Neutrophil (primary cell): ENCODE measurements at regions not wholly inside any gene's neighbourhood (a gene's known extent, or its start where the extent isn't known, plus 50 kb on each side); places are given as distances from the start of the nearest gene placed in this dataset.

ENCODE experiments used
- H3K27ac ChIP-seq: fragments of 200-600 bp; sonication (generic); 2 replicates; pipeline ENCODE4 v1.5.1; 2016; ENCODE audit warnings: mild to moderate bottlenecking, moderate library complexity
- H3K27me3 ChIP-seq: fragments of 200-600 bp; sonication (generic); 2 replicates; pipeline ENCODE4 v1.6.0; 2016; ENCODE audit warnings: mild to moderate bottlenecking
- H3K36me3 ChIP-seq: fragments of 200-600 bp; sonication (generic); 2 replicates; pipeline ENCODE4 v1.5.1; 2017
- H3K4me1 ChIP-seq, 2 experiments: fragments of 200-600 bp in 1 of 2; sonication (generic) in 1 of 2; 1 replicate in 1 of 2; 2 replicates in 1 of 2; pipeline versions ENCODE4 v1.5.1 to v1.6.1; 2013 to 2016; ENCODE audit warnings: low read depth in 1 of 2, low read length in 1 of 2, mild to moderate bottlenecking in 1 of 2, moderate library complexity in 1 of 2; ENCODE audit not compliant: control insufficient read depth in 1 of 2, insufficient read depth in 1 of 2
- H3K4me3 ChIP-seq, 2 experiments: fragments of 200-600 bp in 1 of 2; sonication (generic) in 1 of 2; 1 replicate in 1 of 2; 2 replicates in 1 of 2; pipeline ENCODE4 v1.5.1; 2013 to 2016; ENCODE audit warnings: low read depth in 1 of 2, low read length in 1 of 2, mild to moderate bottlenecking in 1 of 2, moderate library complexity in 1 of 2
- H3K9me3 ChIP-seq: fragments of 200-600 bp; sonication (generic); 2 replicates; pipeline ENCODE4 v1.5.1; 2016
- TF ChIP-seq, protein P1 (sequence below): fragments of 200-600 bp; sonication (generic); IDR thresholded peaks from 2 replicates; pipeline ENCODE4 v1.5.1; 2016; ENCODE audit warnings: antibody characterized with exemption

GRCh38 chr13:53136554-53137215 lies 108.1 kb downstream of the OLFM4 start:
- no peaks in the 10 kb centered on the region for H3K9me3 ChIP-seq
- TF ChIP-seq, protein P1, sequence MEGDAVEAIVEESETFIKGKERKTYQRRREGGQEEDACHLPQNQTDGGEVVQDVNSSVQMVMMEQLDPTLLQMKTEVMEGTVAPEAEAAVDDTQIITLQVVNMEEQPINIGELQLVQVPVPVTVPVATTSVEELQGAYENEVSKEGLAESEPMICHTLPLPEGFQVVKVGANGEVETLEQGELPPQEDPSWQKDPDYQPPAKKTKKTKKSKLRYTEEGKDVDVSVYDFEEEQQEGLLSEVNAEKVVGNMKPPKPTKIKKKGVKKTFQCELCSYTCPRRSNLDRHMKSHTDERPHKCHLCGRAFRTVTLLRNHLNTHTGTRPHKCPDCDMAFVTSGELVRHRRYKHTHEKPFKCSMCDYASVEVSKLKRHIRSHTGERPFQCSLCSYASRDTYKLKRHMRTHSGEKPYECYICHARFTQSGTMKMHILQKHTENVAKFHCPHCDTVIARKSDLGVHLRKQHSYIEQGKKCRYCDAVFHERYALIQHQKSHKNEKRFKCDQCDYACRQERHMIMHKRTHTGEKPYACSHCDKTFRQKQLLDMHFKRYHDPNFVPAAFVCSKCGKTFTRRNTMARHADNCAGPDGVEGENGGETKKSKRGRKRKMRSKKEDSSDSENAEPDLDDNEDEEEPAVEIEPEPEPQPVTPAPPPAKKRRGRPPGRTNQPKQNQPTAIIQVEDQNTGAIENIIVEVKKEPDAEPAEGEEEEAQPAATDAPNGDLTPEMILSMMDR, result no peak

GRCh38 chr13:53137779-53138178 lies 109.2 kb downstream of the OLFM4 start:
- Histone ChIP-seq H3K4me1 (peaks cover 22 to 25% of the 10 kb centered on the region in 2 experiments), H3K4me3 (no peak overlapping the region), H3K9me3 (no peaks in the 10 kb centered on the region), H3K27me3 (peaks cover 17% of the 10 kb centered on the region), H3K27ac (no peak overlapping the region), H3K36me3 (no peaks in the 10 kb centered on the region)
- TF ChIP-seq, protein P1, result no peak

More at GRCh38 chr13:53136554-53137215, 108.1 kb downstream of the OLFM4 start:
- Histone ChIP-seq H3K4me3 (no peak overlapping the region), H3K36me3 (no peaks in the 10 kb centered on the region), H3K27me3 (peaks cover 28% of the 10 kb centered on the region), H3K4me1 (peaks cover 22 to 25% of the 10 kb centered on the region in 2 experiments), H3K27ac (no peak overlapping the region)

DNA sequence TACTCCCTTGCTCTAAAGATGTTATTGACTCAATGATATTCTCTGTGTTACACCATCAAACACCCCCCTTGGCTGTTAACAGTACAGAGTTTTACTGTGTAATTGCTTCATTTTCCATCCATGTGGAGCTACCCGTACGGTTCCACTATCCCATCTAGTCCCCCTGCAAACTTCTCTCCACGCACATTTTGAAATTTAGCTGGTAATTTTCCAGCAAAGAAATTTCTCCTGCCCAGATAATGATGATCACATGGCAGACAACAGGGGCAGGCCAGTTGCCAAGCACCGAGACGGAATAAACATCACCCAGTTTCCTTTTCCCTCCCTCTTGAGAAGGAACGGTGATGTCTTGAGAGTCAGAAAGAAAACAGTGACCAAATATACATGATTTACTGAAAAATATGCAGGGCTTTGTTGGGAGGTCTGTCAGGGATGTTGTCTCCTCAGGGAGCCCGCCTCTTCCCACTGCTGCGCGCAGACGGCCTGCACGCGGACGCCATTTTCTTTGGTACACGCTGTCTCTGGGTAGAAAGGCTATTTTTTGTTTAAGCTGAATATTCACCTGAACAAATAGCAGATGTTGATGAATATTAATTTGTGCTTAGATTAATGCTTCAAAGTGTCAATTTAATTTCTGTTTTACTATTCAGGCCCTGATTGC lies 109.9 kb downstream of the OLFM4 start:
- H3K27me3 ChIP-seq, result peaks cover 10% of the 10 kb centered on the region
- H3K36me3 ChIP-seq, result no peaks in the 10 kb centered on the region
- no peaks in the 10 kb centered on the region for H3K9me3 ChIP-seq
- no peak overlapping the region for H3K27ac ChIP-seq
- no peak overlapping the region for H3K4me3 ChIP-seq
- H3K4me1 ChIP-seq, result peaks cover 22 to 25% of the 10 kb centered on the region in 2 experiments
- TF ChIP-seq, protein P1, result no peak

DNA sequence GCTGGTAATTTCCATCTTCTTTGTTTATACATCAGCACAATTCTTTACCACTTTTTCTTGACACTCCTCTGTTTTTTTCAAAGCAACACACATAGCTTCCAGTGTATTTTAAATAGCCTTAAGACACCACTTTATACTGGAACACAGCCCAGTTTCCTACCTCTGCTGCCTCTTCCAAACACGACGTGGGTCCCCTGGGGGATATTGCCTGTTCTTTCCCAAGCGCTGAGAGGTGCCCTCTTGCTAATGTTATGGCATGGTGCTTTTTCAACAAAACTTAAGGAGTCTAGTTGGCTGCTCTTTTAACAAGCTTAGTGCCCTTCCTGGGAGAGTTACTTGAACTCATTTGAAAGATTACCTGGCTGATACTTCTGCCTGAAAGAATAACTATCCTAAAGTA lies 112.7 kb downstream of the OLFM4 start:
- TF ChIP-seq, protein P1, result no peak
- H3K4me1 ChIP-seq, result peaks cover 25 to 27% of the 10 kb centered on the region in 2 experiments

DNA sequence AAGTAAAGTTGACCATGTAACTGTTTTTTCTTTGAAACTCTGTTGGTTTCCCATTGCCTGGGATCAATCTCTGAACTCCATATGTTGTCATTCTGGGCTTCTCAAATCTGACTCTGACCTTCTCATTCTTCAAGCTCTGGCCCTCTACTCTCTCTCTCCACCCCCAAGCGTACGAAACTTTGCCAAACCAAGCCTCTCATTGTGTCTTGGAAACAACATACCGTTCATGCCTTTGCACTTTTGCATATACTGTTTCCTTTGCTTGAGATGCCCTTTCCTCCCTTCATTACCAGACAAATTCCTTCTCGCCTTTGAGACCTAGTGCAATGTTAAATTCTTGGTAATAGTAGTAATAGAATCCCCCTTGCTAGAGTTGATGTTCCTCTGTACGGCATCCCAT lies 113.7 kb downstream of the OLFM4 start:
- Histone ChIP-seq H3K4me1 (peaks cover 16 to 17% of the 10 kb centered on the region in 2 experiments), H3K27me3 (no peaks in the 10 kb centered on the region), H3K9me3 (no peaks in the 10 kb centered on the region), H3K27ac (no peak overlapping the region), H3K36me3 (no peaks in the 10 kb centered on the region), H3K4me3 (no peak overlapping the region)
- TF ChIP-seq, protein P1, result no peak

More for the DNA sequence above, 112.7 kb downstream of the OLFM4 start:
- no peaks in the 10 kb centered on the region for H3K27me3 ChIP-seq
- H3K4me3 ChIP-seq, result no peak overlapping the region
- no peaks in the 10 kb centered on the region for H3K9me3 ChIP-seq
- H3K27ac ChIP-seq, result no peak overlapping the region
- H3K36me3 ChIP-seq, result no peaks in the 10 kb centered on the region
